Tibial nerve (tissue), 3 donors: ENCODE measurements at regions not wholly inside any gene's neighbourhood (a gene's known extent, or its start where the extent isn't known, plus 50 kb on each side); places are given as distances from the start of the nearest gene placed in this dataset.

ENCODE experiments used
- POLR2A ChIP-seq, 2 donors: fragments of 450-650 bp; IDR thresholded peaks; one replicate each; pipeline ENCODE4 v1.6.1; 2017; ENCODE audit warnings: antibody characterized with exemption in 2 of 2, mild to moderate bottlenecking in 2 of 2, moderate library complexity in 2 of 2
- TF ChIP-seq, protein P1 (sequence below), 5 experiments: fragments of 200-600 bp in 3 of 5; fragments of 450-650 bp in 2 of 5; sonication (generic) in 3 of 5; IDR thresholded peaks; one replicate each; pipeline ENCODE4 v1.5.1; 2016 to 2019; ENCODE audit warnings: antibody characterized with exemption in 5 of 5, mild to moderate bottlenecking in 3 of 5, moderate library complexity in 2 of 5

DNA sequence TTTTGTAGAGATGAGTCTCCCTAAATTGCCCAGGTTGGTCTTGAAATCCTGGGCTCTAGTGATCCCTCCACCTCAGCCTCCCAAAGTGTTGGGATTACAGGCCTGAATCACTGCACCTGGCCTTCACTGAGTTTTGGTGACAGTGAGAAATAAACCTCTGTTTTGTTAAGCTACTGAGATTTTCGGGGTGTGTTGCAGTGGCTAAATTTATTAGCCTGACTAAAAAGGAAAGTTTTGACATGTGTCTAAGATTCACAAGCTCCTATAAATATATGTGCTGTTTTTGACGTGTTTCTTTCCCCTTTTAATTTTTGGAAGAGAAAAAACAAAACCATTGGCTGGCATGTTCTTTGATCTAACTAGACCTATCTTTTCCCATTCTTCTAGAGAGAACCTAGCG, 190.5 kb upstream of the MC4R start:
- TF ChIP-seq, protein P1, sequence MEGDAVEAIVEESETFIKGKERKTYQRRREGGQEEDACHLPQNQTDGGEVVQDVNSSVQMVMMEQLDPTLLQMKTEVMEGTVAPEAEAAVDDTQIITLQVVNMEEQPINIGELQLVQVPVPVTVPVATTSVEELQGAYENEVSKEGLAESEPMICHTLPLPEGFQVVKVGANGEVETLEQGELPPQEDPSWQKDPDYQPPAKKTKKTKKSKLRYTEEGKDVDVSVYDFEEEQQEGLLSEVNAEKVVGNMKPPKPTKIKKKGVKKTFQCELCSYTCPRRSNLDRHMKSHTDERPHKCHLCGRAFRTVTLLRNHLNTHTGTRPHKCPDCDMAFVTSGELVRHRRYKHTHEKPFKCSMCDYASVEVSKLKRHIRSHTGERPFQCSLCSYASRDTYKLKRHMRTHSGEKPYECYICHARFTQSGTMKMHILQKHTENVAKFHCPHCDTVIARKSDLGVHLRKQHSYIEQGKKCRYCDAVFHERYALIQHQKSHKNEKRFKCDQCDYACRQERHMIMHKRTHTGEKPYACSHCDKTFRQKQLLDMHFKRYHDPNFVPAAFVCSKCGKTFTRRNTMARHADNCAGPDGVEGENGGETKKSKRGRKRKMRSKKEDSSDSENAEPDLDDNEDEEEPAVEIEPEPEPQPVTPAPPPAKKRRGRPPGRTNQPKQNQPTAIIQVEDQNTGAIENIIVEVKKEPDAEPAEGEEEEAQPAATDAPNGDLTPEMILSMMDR (IDR thresholded peaks at IDR 0.05): no peak
- TF ChIP-seq POLR2A (IDR thresholded peaks at IDR 0.05): no peak
